Kasumi-1 (cell line): ENCODE measurements at regions not wholly inside any gene's neighbourhood (a gene's known extent, or its start where the extent isn't known, plus 50 kb on each side); places are given as distances from the start of the nearest gene placed in this dataset.
"Not testable (repeated sequence)": the region's sequence is repeated elsewhere in the genome, so short reads cannot be mapped to it uniquely, and the experiment has no call there.

Experiments used
- DNase-seq, 2 experiments: peaks; one replicate each; lab custom pipeline; 2025; lab: John Stamatoyannopoulos, UW

GRCh38 chr13:37295573-37295972, 190.1 kb upstream of the CSNK1A1L start:
- no peak for DNase-seq

- DNase-seq, result no peak
Observed at GRCh38 chr13:37295071-37295470, 189.6 kb upstream of the CSNK1A1L start.

- no peak for DNase-seq
Observed at GRCh38 chr13:37294472-37294871, 189.0 kb upstream of the CSNK1A1L start.

- DNase-seq, result no peak
Observed at GRCh38 chr13:37293295-37293694, 187.8 kb upstream of the CSNK1A1L start.

GRCh38 chr13:37290716-37291505, 185.4 kb upstream of the CSNK1A1L start:
- DNase-seq, result no peak

GRCh38 chr13:37289212-37289935, 183.9 kb upstream of the CSNK1A1L start:
- DNase-seq, result no peak

GRCh38 chr13:37288057-37288720, 182.7 kb upstream of the CSNK1A1L start:
- DNase-seq, result no peak

- not testable (repeated sequence) for DNase-seq
Observed at GRCh38 chr13:37280231-37280630, 174.8 kb upstream of the CSNK1A1L start.

GRCh38 chr13:37277435-37278144, 172.1 kb upstream of the CSNK1A1L start:
- no peak for DNase-seq

GRCh38 chr13:37277007-37277406, 171.5 kb upstream of the CSNK1A1L start:
- DNase-seq, result no peak

- DNase-seq, result no peak
Observed at GRCh38 chr13:37274569-37275497, 169.4 kb upstream of the CSNK1A1L start.

- DNase-seq, result no peak
Observed at GRCh38 chr13:37273836-37274235, 168.4 kb upstream of the CSNK1A1L start.

GRCh38 chr13:37270226-37271001, 164.9 kb upstream of the CSNK1A1L start:
- DNase-seq, result no peak

- DNase-seq, result no peak
Observed at GRCh38 chr13:37263871-37264270, 158.4 kb upstream of the CSNK1A1L start.

GRCh38 chr13:37257706-37258105, 152.2 kb upstream of the CSNK1A1L start:
- no peak for DNase-seq

- no peak for DNase-seq
Observed at GRCh38 chr13:37257051-37257450, 151.6 kb upstream of the CSNK1A1L start.

GRCh38 chr13:37241786-37242185, 136.3 kb upstream of the CSNK1A1L start:
- DNase-seq, result no peak

GRCh38 chr13:37230346-37230745, 124.9 kb upstream of the CSNK1A1L start:
- no peak for DNase-seq

GRCh38 chr13:37229931-37230330, 124.5 kb upstream of the CSNK1A1L start:
- no peak for DNase-seq

- no peak for DNase-seq
Observed at GRCh38 chr13:37226971-37227370, 121.5 kb upstream of the CSNK1A1L start.
